Breast epithelium (tissue), 3 donors: ENCODE measurements at regions not wholly inside any gene's neighbourhood (a gene's known extent, or its start where the extent isn't known, plus 50 kb on each side); places are given as distances from the start of the nearest gene placed in this dataset.

Source experiments
- CTCF ChIP-seq, 3 donors: fragments of 450-650 bp; IDR thresholded peaks; one replicate each; pipeline ENCODE4 v1.5.1; 2016 to 2017; ENCODE audit warnings: antibody characterized with exemption in 3 of 3, mild to moderate bottlenecking in 3 of 3, moderate library complexity in 3 of 3
- POLR2A ChIP-seq: fragments of 450-650 bp; IDR thresholded peaks from one replicate; pipeline ENCODE4 v1.6.1; 2016; ENCODE audit warnings: antibody characterized with exemption, mild to moderate bottlenecking, moderate library complexity

DNA sequence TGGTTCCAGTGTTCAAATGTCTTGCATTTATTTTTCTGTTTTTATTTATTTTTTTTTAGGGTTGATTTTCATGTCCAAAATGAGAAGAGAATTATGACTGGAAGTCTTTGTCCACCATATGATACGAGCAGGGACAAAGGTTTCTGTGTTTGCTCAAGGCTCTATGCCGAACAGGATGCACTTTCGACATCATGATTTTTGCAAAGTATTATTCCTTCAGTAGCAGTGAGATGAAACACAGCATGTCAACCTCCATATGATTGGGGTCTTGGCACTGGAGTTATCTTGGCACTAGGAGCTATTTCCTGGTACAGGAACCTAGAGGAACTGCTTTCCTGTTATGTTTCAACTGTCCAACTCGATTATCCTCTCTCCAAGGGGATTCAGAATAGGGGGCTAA lies 72.6 kb downstream of the UCHL1 start:
- TF ChIP-seq CTCF (IDR thresholded peaks at IDR 0.05) (no peak), POLR2A (no peak)
